Stimulated activated CD4-positive, alpha-beta T cell treated with anti-CD3 and anti-CD28 coated beads, TNF-alpha, amount 100 ng/mL, for 24 hours (primary cell): ENCODE measurements at regions not wholly inside any gene's neighbourhood (a gene's known extent, or its start where the extent isn't known, plus 50 kb on each side); places are given as distances from the start of the nearest gene placed in this dataset.
A peak's percentile ranks its signal among the peaks of the same experiment; 100 is the strongest.
"Not testable (repeated sequence)": the region's sequence is repeated elsewhere in the genome, so short reads cannot be mapped to it uniquely, and the experiment has no call there.

Experiments used
- DNase-seq, 3 experiments: peaks; one replicate each; pipeline ENCODE4 v3.0.0-alpha.2; 2020; ENCODE audit warnings: low read depth in 3 of 3

DNA sequence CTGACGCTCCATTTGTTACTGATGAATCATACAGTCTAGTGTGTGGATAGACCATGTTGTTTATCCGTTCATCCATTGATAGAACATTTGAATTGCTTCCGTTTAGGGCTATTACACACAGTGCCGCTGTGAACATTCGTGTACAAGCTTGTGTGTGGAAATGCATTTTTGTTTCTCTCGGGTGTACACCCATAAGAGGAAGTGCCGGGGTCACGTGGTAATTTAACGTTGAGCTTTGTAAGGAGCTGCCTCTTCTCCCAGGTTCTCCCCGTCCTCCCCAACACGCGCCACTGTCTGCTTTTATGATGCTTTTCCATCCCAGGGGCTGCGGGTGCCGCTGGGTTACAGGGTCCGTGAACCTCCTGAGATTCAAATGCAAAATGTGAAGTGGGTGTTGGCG lies 142.3 kb downstream of the IGLL1 start:
- DNase-seq, result no peak

DNA sequence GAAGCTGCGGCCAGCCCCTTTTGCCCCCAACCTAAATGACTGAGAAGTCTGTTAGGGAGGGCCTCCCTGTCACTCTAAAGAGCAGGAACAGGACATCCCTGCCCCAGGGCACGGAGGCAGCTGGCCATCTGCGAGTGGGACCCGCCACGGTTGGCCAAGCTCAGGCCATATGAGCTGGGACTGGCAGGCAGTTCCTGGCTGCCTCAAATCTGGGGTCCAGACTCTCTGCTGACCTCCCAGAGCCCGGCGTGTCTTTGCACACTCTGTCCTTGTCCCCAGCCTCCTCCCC lies 143.0 kb downstream of the IGLL1 start:
- not testable (repeated sequence) for DNase-seq

DNA sequence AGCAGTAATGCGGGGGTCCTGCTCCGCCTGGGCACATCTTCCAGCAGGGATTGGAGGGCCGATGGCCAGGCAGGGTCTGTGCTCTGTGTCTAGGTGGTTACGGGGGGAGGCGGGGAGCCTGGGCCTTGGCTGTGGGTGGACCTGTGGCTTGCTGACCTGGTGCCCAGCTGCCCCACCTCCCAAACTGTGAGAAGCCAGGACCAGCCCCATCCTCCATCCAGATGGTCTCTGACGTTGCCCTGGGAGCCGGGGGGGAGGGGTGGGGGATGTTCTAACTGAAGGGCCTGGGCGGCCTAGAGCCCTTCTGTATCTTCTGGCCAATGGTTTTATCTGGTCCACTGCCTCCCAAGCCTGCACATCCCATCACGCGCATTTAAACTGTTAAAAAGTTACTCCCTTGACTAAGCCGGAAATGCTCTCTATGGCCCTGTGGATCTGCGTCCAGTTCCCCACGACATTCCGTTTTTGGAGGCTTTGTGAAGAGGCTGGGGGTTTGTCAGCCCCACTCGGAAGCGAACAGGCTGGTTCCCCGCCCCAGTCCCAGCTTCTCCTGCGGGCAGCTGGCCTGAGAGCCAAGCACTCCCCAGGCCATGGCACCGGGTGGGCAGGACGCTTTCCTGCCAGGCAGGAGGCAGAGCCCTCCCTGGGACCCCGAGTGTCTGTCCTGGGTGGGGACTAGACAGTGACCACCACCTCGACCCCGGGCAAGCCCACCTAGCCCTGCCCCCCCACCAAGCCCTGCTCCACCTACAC lies 143.6 kb downstream of the IGLL1 start:
- not testable (repeated sequence) for DNase-seq

DNA sequence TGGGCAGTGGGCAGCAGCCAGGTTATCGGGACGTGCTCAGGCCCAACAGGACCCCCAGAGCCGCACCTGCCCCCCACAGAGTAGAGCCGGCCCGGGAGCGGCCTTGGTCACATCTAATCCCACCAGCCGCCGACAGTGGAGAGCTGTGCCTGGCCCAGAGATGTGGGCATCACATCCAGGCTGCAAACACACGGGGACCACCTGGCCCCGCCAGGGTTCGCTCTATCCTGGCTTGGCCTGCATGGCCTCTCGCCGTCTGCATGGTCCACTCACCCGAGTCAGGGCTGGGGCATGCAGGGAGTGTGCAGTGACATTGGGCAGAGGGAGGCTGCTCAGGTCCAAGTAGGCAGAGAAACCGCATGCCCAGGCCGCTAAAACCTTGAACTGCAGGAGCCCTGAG lies 144.9 kb downstream of the IGLL1 start:
- not testable (repeated sequence) for DNase-seq

DNA sequence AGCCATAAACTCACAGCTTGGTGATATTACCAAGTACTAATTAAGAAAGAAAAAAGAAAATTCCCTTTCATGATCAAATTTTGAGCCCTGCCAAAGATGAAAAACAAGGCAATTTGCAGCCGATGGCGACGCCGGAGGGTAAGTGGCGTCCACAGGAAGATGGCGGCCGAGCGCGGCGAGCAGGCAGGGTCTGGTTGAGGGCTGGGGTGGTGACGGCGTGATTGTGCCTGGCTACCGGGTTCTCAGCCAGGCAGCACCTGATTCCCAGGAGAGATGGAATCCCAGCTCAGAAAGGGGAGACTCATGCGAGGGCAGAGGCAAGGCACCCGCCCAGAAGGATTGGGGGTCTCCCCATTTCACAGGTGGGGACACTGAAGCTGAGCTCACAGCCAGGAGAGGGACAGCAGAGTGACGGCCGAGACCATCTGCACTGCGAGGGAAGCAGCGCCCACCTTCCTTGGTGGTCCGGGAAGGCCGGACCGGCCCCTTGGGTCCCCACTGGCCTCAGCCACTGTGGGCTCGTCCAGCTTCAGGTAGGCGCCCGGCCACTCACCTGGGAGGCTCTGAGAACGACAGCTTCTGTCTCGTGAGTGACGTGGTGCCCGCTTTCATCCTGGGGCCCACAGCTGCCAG lies 145.8 kb downstream of the IGLL1 start:
- DNase-seq, result not testable (repeated sequence)

DNA sequence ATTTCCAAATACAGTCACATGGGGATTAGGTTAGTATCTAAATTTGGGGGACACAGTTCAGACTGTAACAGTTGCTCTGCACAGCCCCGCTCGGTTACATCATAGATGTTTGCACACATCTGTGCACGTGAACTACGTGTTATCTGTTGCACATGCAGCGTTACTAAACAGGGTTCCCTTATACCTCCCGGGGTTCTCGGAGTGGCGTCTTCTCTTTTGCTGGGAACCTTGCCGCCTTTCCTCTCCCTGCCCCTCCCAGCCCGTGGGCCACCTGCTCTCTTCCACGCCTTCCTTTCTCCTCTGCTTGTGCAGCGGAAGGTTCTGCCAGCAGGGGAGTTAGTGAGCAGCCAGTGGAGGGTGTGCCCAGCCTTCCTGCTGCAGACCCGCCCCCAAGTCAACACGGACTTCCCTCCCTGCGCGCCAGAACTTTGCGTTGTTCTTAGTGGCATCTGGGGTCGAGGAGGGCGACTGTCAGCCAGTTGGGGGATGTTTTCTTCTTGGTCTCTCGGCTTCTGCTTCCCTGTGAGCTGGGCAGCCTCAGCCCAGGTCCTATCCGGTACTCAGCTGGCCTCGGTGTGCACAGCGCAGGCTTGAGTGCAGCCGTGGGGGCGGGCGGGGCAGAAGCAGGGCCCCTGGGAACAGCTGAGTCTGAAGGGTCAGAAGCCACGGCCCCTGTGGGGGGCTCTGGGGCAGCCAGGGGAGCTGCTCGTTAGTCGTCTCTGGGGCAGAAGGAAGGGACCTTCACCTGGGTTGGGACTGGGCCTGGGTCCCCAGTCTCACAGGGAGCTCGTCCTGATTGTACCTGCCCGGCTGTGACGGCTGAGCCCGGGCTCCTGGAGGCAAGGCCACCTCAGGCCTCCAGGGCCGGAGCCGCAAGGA lies 146.7 kb downstream of the IGLL1 start:
- peak in 2 of 3 experiments; percentile 9 to 47 for DNase-seq

DNA sequence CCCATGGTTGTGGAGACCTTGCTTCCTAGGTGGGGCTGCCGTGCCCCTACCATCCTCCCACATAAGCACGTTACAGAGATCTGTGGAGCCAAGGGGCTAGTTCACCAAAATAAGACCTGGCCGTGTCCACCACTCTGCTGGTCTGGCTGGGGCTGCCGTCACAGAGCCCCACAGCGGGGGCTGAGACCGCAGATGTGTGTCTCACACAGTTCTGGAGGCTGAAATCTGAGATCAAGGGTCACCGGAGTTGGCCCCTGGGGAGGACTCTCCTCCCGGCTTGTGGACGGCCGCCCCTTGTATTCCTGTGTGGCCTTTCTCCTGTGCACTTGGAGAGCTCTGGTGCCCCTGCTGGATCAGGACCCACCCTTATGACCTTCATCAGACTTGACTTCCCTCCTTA lies 147.4 kb downstream of the IGLL1 start:
- not testable (repeated sequence) for DNase-seq

DNA sequence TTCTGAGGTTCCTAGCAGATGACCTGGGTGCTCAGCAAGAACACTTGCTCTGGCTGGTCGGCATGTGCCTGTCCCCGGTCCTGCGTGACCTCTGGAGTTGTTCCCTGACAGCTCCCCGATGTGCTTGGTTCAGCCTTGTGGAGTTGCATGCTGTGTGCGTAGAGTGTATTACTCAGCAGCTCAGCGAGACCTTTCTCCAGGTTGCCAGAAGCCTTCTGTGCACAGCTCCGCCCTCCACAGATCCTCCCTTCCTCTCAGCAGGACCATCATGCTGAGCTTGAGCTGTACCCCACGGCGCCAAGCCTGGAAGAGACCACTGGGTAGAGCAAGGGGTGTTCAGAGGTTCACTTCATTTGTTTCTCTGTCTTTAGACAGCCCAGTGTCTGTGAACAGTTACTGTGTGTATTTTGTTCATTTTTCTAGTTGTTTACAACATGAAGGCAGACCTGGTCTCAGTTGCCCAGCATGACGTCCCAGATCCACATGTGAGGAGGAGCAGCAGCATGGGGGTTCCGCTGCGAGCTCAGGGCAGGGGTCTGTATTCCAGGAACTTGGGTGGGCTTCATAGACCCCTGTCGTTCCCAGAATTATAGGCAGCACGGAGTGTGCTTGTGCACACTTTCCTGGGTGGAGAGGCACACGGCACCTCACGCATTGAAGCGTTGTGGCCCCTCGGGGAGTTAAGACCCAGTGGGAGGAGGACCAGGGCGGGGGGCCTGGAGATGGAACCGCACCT lies 148.6 kb downstream of the IGLL1 start:
- DNase-seq, result no peak

DNA sequence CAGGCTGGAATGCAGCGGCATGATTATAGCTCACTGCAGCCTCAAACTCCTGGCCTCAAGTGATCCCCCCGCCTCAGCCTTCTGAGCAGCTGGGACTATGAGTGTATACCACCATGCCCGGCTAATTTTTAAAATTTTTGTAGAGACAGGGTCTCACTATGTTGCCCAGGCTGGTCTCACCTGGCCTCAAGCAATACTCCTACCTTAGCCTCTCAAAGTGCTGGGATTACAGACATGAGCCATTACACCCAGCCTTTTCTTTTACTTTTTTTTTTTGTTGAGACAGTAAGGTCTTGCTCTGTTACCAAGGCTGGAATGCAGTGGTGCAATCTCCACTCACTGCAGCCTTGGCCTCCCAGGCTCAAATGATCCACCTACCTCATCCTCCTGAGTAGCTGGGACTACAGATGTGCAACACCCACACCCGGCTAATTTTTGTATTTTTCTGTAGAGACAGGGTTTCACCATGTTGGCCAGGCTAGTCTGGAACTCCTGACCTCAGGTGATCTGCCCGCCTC lies 155.5 kb downstream of the IGLL1 start:
- not testable (repeated sequence) for DNase-seq

DNA sequence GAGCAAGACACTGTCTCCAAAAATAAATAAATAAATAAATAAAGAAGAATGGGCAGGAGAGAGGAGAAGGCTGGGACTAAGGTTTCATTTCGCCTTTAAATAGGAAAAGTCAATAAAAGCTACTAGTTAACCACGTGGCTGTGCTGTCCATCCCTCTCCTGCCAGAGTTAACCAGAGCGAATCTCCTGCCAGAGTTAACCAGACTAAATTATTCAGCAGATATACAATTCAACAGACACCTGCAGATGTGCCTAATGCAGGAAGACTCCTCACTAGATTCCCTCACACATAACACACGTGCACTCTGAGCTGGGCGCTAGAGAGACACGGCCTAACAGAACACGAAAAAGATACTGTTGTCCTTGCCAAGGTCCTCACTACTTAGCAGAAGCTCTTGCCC lies 156.1 kb downstream of the IGLL1 start:
- no peak for DNase-seq

DNA sequence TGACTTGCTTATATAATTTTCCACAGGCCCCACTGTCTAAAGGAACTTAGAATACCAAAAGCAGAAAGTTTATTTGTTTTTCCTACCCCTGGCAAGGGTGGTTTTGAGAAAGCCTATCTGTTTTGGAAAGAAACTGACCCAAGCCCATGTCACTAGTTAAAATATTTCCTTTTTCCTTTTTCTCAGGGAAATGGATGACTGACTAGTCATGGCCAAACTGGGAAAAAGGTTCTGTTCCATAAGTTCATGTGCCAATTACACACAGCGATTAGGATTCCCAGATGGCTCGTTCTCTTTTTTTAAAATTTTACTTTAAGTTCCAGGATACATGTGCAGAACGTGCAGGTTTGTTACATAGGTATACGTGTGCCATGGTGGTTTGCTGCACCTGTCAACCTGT lies 157.8 kb downstream of the IGLL1 start:
- not testable (repeated sequence) for DNase-seq

DNA sequence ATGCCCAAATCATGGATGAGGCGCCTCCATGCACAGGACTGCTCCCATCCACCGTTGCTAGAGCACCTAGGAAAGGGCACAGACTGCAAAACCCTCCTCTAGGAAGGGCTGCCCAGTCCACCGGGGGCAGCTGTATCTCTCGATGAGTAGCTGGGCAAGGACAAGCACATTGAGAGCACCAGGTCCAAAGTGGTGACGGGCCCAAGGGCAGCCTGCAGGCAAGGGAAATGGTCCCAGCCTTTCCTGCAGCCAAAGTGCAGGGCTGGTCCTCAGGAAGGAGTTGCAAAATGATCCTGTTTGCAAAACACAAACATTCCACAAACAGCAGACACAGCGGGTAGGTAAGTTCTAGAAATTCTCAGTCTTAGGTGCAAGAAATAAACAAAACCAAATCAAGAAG lies 158.8 kb downstream of the IGLL1 start:
- not testable (repeated sequence) for DNase-seq

DNA sequence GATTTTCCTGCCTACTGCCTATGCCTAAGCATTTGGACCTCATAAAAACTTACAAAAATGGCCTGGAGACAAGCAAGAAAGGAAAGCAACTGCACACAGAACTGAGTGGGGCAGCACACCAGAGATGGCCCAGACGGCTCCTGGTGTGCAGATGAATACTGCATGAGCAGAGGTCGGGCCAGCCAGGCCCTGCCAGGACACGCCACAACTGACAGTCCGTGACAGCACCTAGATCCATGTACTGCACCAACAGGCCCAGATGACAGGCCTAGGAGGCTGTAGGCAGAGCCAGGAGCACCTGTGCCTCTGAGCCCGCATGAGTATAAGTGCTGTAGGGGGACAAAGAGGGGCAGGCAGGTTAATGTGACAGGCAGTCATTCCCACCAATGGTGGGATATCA lies 160.2 kb downstream of the IGLL1 start:
- no peak for DNase-seq

DNA sequence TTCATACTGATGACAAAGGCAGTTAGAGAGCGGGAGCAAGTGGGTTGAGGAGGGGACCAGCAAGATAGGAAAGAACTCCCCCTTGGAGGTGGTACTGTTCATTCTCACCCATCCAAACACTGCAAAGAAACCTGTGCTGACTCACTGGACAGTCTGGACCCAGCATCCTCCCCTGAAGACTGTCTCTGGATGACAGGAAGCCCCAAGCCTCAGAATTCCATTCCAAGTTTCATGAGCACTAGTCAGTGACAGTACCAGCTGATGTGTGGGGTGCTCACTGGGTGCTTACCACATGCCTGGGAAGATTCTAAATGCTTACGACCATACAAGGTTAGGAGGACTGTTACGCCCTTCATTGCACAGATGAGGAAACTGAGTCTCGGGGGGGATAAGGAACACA lies 160.9 kb downstream of the IGLL1 start:
- DNase-seq, result no peak

DNA sequence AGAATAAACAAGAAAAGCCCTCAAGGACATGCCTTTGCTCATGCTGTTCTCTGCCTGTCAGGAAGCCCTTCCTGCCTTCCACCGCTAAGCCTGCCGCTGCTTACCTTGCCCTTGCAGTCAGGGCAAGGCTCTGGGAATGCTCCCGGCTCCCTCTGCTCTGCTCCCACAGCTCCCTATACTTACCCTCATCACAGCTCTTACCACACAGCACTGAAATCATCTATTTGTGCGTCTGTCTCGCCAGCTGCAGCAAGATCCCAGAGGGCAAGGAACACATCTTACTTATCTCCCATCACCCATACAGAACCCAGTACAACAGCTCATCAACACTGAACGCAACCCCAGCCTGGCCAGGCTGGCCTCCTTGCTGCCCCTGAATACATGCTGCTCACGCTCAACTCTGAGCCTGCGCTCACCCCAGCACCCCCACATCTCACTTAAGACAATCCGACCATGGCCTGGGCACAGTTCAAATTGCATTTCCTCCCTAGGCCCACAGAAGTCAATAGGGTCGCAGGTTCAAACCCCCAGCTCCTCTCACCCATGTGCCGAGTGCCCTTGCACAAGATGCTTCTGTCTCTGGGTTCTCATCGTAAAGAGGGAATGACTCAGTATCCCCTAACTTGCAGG lies 161.8 kb downstream of the IGLL1 start:
- DNase-seq, result no peak

DNA sequence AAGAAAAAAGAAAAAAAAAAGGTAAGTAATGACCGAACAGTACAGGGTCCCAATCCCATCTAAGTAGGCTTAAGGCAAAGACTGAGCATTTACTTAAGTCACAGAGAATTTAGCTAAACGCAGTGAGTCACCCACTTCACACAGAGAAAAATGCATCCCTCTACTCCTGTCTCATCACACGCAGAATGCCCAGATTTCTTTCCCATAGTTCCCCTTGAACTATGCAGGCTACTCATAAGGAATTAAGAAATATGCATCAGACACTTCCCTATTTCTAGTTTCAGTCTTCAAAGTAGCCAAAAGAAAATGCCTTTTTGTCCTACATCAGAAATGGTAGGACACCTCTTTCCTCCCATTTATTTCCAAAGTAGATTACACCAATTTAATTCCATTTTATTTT lies 162.8 kb downstream of the IGLL1 start:
- not testable (repeated sequence) for DNase-seq

DNA sequence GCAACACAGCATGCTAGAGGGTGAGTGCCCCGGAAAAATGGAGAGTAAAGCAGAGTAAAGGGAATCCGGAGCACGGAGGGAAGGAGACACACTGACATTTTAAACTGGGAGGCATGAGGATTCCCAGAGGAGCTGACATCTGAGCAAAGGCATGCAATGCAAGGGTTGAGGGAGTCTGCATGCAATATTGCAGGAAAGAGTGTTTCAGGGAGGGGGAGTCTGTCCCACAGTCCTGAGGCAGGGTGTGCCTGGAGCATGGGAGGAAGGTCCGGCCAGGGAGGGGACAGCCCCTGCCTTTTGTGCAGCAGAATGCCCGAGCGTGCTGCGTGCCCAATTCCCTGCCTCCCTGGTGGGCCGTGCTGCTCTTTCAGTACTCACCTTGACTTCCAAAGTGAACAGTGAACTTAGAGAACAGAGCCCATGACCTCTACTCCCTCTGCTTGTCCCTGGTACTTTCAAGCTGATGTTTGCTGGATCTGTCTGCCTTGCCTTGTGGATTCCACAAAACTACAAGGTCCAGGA lies 163.9 kb downstream of the IGLL1 start:
- not testable (repeated sequence) for DNase-seq

DNA sequence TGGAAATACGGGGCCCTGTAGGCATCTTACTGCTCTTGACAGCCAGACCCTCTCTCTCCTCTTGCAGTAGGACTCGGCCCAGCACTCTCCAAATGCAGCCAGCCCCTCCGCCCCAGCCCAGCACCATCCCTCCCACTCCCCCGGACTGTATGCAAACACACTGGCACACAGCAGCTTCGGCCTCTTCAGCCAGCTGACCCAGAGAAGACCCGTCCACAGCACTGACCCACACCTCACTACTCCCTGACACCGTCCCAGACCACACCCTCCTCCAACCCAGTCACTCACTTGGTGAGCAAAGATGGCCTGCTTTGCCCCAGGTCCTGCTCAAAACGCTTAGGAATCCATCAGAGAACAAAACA lies 164.6 kb downstream of the IGLL1 start:
- DNase-seq, result no peak

DNA sequence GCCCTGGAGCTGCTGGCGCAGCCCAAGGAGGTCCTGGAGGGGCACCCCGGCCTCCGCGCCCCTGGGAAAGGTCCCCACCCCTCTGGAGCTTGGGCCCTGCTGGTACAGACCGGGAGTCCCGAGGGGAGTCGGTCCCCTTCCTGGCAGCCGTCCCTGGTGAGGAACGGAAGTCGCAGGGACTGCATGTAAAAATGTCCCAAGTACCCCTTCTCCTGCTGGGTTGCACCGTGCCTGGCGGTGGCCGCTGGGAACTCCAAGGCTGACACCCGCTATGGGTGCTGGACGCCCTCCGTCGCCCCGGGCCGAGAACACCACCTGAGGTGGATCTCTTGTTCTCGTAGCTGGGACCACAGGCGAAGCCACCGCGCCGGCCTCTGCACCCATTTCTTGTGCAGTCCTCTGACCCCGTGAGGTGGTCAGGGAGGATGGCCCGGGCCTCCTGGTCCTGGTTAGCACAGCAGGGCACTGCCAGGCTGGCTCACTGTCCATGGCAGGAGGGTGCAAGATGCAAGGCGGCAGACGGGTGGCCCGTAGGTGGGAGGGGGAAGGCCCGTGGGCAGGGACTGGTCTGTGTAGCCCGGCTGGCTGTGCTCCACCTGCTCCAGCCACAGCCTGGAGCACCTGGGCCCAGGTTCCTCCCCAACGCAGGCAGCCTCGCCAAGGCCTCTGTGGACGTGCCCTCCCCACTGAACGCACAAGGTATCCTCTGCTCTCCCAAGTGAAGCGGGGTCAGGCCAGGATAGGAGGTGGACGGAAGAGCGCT lies 165.2 kb downstream of the IGLL1 start:
- no peak for DNase-seq

DNA sequence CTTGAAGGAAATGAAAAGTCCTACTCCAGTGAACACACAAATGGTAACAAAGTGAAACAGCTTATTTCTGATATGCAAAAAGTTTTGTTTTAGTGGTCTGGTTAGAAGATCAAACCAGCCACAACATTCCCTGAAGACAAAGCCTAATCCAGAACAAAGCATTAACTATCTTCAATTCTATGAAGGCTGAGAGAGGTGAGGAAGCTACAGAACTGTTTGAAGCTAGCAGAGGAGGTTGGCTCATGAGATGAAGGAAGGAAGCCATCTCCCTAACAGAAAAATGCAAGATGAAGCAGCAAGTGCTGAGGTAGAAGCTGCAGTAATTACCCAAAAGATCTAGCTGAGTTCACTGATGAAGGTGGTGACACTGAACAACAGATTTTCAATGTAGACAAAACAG lies 168.4 kb downstream of the IGLL1 start:
- DNase-seq, result no peak
